ENCODE measurements at regions not wholly inside any gene's neighbourhood (a gene's known extent, or its start where the extent isn't known, plus 50 kb on each side); places are given as distances from the start of the nearest gene placed in this dataset.

DNA sequence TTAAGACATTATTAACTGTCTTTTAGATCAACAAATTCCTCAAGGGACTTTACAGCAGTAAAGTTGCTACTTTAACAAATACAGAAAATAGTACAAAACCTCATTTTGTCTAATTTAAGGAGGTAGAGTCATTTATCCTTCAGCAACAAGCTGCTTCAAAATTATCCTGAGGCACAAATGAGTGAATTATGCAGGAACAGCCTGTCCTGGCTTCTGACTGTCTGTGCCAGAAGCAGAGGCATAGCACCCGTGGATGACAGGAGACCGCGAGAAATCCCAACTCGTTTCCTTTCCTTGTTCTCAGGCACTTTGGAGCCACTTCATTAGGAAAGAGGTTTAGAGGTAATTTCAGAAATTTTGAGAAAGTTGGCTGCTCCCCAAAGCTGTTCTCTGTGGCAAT, 549.2 kb upstream of the BTBD3 start:
- no peak overlapping the region for H3K27ac ChIP-seq (ENCODE audit: low read depth)
- Mint-ChIP-seq H3K27me3 (ENCODE audit: insufficient read depth, low read depth, poor library complexity) (peaks cover 3% of the 10 kb centered on the region), H3K27ac (no peak overlapping the region), H3K9me3 (no peaks in the 10 kb centered on the region), H3K4me1 (peaks cover 7% of the 10 kb centered on the region; the same call in 2 of the 3 replicates), H3K4me3 (no peak overlapping the region), H3K36me3 (ENCODE audit: low read depth) (no peaks in the 10 kb centered on the region)
- 0 out of 2 replicates have a peak, but pooled peaks cover 4% of the 10 kb centered on the region for H3K4me1 ChIP-seq (ENCODE audit: insufficient read depth)
- H4K20me1 ChIP-seq (replicated peaks; ENCODE audit: insufficient read depth) = no peaks in the 10 kb centered on the region
- H3F3A ChIP-seq (replicated peaks; ENCODE audit: low read depth) = peaks cover 11% of the 10 kb centered on the region; the same call in 1 of the 2 replicates
- H3K4me2 ChIP-seq = no peak overlapping the region
- H3K9me2 ChIP-seq (ENCODE audit: insufficient read depth) = 0 out of 2 replicates have a peak, but pooled peaks cover 4% of the 10 kb centered on the region
- DNase-seq (ENCODE audit: low spot score) = no peak
- H2AFZ ChIP-seq = no peak overlapping the region
- no peak for TF ChIP-seq ZNF331 (CRISPR knock-in tag; IDR thresholded peaks at IDR 0.05; ENCODE audit: low read depth)
- no peak for TF ChIP-seq ZNF114 (CRISPR knock-in tag; IDR thresholded peaks at IDR 0.05)
- TF ChIP-seq CTCF (conservative IDR thresholded peaks at IDR 0.05; ENCODE audit: low read depth in 2 of 2) = no peak
- no peak for TF ChIP-seq EZH2phosphoT487 (IDR thresholded peaks at IDR 0.05; ENCODE audit: unreplicated experiment)
- no peak for TF ChIP-seq JUNB (IDR thresholded peaks at IDR 0.05; ENCODE audit: unreplicated experiment)
- no peak for TF ChIP-seq NANOG (IDR thresholded peaks at IDR 0.05; ENCODE audit: borderline replicate concordance)
- no peak for TF ChIP-seq REST (IDR thresholded peaks at IDR 0.05; ENCODE audit: unreplicated experiment)
- no peak for TF ChIP-seq EZH2 (IDR thresholded peaks at IDR 0.05; ENCODE audit: low read depth, unreplicated experiment)
- TF ChIP-seq POLR2AphosphoS5 (IDR thresholded peaks at IDR 0.05; ENCODE audit: low read depth) = no peak
- TF ChIP-seq, protein P1, sequence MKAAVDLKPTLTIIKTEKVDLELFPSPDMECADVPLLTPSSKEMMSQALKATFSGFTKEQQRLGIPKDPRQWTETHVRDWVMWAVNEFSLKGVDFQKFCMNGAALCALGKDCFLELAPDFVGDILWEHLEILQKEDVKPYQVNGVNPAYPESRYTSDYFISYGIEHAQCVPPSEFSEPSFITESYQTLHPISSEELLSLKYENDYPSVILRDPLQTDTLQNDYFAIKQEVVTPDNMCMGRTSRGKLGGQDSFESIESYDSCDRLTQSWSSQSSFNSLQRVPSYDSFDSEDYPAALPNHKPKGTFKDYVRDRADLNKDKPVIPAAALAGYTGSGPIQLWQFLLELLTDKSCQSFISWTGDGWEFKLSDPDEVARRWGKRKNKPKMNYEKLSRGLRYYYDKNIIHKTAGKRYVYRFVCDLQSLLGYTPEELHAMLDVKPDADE (IDR thresholded peaks at IDR 0.05) = no peak
- TF ChIP-seq CREB1 (CRISPR knock-in tag; IDR thresholded peaks at IDR 0.05; ENCODE audit: low read depth) = no peak
- no peak for TF ChIP-seq ZNF462 (CRISPR knock-in tag; IDR thresholded peaks at IDR 0.05)
- TF ChIP-seq STAT1 (IDR thresholded peaks at IDR 0.05; ENCODE audit: unreplicated experiment) = no peak
- no peaks in the 10 kb centered on the region for H3K79me2 ChIP-seq (replicated peaks; ENCODE audit: insufficient read depth)
- no peaks in the 10 kb centered on the region for H3K36me3 ChIP-seq (ENCODE audit: insufficient read depth)
- H3K4me3 ChIP-seq = no peak overlapping the region
- no peaks in the 10 kb centered on the region for H3K27me3 ChIP-seq (ENCODE audit: insufficient read depth)
- ATAC-seq = no peak

Data from GM23338 (cell line).